ENCODE measurements at regions not wholly inside any gene's neighbourhood (a gene's known extent, or its start where the extent isn't known, plus 50 kb on each side); places are given as distances from the start of the nearest gene placed in this dataset.
"Not testable (repeated sequence)": the region's sequence is repeated elsewhere in the genome, so short reads cannot be mapped to it uniquely, and the experiment has no call there.

GRCh38 chr10:20486791-20487190 lies 410.3 kb downstream of the NEBL start:
- DNase-seq, result no peak

DNA sequence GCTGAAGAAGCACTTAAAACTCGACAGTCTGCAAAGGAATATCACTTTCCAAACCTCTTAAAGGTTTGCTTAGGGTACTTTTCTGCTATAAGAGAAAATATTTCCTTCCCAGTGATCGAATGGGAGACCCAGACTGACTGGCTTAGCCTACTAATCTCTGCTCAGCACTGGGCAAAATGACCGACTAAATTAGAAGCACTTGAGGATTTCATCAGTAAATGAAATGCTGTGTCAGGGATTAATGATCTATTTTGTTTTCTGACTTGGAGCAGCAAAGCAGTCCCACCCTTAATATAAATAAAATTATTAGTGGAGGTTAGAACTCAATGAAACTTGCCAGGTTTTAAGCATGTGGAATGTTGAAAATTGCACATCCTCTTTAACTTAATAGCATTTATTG lies 411.6 kb downstream of the NEBL start:
- no peak for DNase-seq

- no peak for DNase-seq
Observed at GRCh38 chr10:20481054-20481453, 416.1 kb downstream of the NEBL start.

DNA sequence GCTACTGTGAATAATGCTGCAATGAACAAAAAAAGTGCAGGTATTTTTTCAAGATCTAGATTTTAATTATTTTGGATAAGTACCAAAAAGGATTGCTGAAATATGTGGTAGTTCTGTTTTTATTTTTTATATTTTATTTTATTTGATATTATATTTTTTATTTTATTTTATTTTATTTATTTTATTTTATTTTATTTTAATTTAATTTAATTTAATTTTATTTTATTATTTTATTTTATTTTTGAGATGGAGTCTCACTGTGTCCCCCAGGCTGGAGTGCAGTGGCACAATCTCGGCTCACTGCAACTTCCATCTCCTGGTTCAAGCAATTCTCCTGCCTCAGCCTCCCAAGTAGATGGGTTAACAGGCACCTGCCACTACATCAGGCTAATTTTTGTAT lies 416.5 kb downstream of the NEBL start:
- DNase-seq, result not testable (repeated sequence)

DNA sequence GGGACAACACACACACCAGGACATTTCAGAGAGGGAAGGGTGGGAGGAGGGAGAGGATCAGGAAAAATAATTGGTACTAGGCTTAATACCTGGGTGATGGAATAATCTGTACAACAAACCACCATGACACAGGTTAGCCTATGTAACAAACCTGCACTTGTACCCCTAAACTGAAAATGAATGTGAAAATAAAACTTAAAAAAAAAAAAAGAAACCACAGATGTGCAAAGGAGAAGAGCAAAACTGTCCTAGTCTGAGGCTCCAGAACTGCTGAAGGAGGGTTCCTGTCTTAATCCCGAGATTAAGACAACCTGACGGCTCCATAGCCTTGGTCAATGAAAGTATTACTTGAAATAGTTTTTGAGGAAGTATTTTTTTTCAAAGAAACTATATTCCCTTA lies 423.0 kb downstream of the NEBL start:
- DNase-seq, result no peak

DNA sequence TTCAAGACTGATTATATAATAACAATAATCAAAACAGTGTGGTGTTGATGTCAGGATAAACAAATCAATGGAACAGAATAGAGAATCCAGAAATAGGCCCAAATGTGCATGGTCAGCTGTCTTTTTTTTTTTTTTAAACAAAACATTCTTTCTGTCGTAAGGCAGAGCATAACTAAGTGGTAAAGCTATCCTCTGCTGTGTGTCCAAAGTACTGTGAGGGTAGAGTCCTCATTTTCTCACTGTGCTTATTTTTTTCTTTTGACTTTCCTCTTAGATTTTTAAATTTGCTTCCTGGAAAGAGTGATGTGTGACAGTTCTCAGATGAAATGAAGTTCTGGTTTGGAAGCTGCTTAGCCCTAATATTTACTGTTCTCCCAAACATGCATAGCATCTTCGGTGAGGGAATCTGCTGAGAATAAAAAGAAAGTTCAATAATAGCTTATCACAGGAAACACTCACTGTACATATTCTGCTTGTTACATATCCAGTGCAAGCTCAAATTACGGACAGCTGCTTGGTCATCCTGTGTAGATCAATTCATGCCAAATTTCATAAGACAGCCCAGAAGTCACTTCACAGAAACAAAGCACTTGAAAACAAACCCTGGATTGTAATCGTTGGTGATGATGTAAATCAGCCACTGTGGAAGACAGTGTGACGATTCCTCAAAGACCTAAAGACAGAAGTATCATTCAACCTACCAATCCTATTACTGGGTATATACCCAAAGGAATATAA lies 423.9 kb downstream of the NEBL start:
- DNase-seq, result no peak

GRCh38 chr10:20466731-20467130 lies 430.4 kb downstream of the NEBL start:
- DNase-seq, result no peak

GRCh38 chr10:20457649-20458048 lies 439.5 kb downstream of the NEBL start:
- DNase-seq, result no peak

GRCh38 chr10:20455774-20456173 lies 441.3 kb downstream of the NEBL start:
- DNase-seq, result no peak

DNA sequence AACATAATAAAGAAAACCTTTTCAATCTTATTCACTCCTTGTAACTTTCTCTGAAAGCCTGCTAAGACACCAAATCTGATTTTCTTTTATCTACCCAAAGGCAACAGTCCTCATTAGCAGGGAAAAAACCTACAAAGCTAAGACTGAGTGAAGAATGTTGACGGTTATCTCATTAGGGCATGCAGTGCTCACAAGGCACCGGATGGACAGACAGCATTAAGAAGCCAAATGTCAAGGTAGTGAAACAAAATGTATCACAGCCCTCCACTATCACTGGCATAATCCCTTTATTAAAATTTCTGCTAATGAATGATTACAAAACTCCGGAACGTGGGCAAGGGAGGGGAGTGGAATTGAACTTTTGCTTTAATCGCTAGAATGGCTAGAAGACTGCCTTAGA lies 442.8 kb downstream of the NEBL start:
- DNase-seq, result no peak

GRCh38 chr10:20446561-20447193 lies 450.4 kb downstream of the NEBL start:
- DNase-seq, result no peak

GRCh38 chr10:20443094-20443493 lies 454.0 kb downstream of the NEBL start:
- DNase-seq, result no peak

GRCh38 chr10:20429742-20430141 lies 467.4 kb downstream of the NEBL start:
- DNase-seq, result peak in 1 of 4 experiments; percentile 7

GRCh38 chr10:20427821-20428220 lies 469.3 kb downstream of the NEBL start:
- DNase-seq, result no peak

DNA sequence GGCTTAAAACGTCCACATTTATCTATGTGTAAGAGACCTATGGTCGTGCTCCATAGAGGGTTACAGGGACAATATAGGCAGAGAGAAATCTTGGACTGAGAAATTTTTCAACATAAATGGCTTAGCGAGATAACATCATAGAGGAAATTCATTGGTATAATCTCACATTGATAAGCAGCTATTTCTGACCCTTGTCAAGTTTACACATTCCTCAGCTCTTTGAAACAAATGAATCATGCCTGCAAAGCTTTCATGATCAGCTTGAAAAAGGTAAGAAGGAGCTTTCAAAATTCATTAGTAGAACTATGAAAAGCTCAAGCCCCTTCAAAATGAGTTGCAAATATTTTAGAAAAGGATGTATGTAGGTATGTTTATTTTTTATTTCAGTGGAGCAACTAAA lies 478.8 kb downstream of the NEBL start:
- DNase-seq, result no peak

GRCh38 chr10:20417791-20418190 lies 479.3 kb downstream of the NEBL start:
- no peak for DNase-seq

GRCh38 chr10:20415684-20416083 lies 481.4 kb downstream of the NEBL start:
- no peak for DNase-seq

- peak in 1 of 4 experiments; percentile 2 for DNase-seq
Observed at GRCh38 chr10:20407357-20407756, 489.8 kb downstream of the NEBL start.

DNA sequence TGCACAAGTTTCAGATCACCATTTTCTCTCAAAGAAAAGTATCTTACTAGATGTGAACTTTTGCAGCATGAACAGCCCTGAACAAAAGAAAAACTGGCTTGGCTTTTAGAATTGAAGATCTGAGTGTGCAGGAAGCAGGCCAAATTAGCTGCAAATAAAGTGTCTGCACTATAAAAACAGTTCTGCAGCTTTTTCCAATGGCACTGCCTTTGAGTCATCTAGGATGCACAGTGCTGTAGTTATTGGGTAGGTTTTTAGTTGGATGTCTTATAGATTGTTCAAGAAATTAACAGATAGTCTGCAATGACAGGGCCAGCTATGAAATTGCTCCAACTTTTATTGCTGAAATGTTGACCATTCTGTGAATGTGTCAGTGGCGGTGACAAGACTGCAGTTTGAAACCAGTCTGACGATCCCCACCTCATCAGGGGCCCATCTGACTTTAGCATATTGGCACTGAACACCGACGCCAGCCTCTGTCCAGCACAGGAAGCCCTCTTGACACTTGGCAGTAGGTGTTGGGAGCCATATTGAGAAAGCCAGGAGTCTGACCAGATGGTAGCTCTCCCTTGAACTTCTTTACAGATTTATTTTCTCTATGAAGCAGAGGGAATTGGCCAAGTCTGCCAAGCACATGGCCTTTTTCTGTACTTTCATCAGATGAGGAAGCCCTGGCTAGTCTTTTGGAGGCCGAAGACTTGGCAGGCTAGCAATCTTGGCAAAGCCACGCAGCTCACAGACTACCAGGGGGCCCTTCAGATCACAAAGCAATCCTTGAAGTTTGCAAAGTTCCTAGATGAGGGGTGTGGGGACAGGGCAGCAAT lies 490.6 kb downstream of the NEBL start:
- DNase-seq, result no peak

DNA sequence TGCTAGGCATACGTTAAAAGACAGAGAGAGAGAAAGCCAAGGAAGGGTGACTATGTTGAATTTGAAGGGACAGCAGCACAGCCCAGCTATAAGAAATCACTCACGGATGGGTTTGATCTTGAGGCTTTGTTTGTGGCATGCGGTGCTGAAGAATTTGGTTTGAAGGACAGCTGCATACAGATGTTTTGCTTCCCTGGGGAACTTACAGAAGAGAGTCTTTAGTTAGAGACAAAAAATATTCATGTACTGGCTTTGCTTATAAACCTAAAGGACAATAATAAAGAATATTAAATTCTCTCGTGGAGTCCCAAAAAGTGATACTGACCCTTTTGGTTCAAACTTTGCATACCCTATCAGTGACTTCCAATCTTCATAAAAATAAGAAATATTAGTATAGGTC lies 491.4 kb downstream of the NEBL start:
- DNase-seq, result no peak

GRCh38 chr10:20405050-20405449 lies 492.1 kb downstream of the NEBL start:
- no peak for DNase-seq

DNA sequence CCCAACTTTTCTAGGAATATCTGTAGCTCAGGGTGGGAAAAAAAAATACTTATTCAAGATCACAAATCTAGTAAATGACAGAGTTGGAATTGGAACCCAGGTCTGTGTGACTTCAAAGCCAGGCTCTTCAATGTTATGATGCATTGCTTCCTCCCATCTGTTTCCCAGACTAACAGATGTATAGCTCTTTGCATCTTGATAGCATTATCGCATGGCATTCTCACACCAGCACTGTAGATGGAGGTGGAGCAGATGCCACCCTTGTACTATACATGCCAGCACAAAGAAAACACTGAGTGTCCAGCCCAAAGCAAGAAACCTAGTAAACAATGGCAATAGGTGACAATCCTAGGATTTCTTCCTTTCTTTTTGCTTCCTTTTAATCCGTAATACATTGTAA lies 497.3 kb downstream of the NEBL start:
- no peak for DNase-seq

DNA sequence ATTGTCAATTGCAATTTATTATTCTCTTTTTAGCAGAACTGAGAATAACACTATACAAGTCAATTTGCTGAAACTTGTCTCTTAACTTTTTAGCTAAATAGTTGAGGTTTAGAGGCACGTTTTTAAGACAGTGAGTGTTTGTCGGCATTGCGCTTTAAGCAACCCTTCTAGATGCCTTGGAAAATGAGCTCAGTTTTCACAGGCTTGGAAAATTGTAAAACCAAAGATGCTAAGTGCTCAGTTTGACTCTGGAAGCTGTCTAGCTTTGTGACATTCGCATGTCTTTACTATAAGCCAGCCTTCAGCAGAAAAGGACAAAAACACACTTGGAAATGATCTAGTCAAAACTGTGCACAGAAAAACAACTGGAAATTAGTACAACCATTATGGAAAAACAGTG lies 500.4 kb downstream of the NEBL start:
- DNase-seq, result no peak

DNA sequence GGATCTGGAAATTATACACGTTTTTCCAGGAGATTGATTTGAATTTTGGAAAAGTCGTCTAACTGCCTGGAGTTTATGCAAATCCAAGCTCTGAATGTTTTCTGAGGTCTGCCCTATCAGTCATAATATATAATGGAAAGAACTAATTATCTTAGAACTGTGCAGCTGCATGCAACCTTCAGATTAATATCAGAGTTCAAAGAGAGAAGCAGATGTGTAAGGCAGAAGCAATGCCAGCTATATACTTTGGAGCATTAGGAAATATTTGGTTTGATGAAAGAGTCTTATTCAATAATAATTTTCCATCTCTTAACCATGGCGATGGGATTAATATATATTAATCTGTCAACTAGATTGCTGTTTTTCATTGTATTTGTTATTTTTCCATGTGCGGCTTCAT lies 500.9 kb downstream of the NEBL start:
- DNase-seq, result no peak

Measured in suppressor macrophage (primary cell).